DMS 273 treated with DMSO at 0.1 percent for 48 hours (cell line): ENCODE measurements at regions not wholly inside any gene's neighbourhood (a gene's known extent, or its start where the extent isn't known, plus 50 kb on each side); places are given as distances from the start of the nearest gene placed in this dataset.

Experiments used
- DNase-seq: peaks from one replicate; lab custom pipeline; 2025; lab: John Stamatoyannopoulos, UW

DNA sequence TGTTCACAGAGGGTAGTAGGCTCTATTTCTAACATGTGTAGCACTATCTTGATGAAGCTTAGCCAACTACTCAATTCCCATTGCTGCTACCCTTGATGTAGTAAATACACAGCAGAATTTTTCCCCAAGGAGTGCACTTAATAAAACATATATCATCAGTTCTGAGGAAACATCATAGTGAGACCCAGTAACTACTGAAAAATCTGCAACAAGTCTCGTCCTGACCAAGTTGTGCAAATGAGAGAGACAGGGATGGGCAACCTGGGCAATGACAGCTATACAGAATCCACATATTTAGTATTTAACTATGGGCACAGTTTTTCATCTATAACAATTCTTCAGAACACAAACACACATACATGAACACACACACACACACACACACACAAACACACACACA, 1073.8 kb upstream of the SORCS1 start:
- no peak for DNase-seq

DNA sequence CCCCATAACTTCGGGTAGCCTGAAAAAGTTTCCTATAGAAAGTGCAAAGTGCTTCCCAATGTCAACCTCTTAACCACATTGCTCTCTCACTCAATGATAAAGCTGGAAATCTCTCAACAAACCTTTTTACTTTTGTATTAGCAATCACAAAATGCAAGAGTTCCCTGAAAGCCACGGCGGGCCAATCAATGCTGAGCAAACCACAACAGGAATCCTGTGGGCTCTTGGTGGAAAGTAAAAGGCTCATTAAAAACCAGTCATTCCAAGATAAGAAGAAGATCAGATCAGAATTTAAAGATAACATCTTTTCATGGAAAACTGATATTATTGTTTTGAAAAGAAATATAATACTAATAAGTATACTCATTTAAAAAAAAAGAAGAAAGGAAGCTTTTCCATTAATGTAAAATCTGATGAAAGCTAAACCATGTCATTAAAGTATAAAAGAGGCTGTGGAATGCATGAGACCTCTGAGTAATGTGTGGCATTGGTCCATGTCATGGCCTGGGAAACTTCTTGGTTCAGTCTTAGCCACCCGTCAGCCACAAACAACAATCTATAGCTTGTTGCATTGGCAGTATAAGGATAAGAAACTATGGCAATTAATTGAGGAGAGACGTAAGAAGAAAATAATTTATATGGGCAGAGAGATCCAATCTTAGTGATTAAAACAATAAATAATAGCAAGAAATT, 1066.1 kb upstream of the SORCS1 start:
- DNase-seq = no peak

DNA sequence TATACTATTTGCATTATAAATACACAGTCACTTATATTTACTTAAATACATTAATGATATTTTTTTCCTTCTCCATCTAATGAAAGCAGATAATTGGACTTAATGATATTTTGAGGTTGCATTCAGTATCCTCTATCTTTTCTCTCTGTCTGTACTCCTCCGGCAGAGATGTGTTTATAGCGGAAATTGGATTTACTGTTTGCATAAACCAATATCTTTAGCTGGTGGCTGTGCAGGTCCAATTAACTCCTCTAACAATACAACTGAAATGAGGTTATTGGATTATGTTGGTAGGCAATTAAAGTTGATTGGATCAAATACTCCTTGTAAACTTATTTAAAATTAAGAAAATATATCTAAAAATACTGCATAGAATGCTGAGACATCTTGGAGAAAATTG, 1044.2 kb upstream of the SORCS1 start:
- no peak for DNase-seq

GRCh38 chr10:108208038-108208437, 1043.5 kb upstream of the SORCS1 start:
- no peak for DNase-seq

DNA sequence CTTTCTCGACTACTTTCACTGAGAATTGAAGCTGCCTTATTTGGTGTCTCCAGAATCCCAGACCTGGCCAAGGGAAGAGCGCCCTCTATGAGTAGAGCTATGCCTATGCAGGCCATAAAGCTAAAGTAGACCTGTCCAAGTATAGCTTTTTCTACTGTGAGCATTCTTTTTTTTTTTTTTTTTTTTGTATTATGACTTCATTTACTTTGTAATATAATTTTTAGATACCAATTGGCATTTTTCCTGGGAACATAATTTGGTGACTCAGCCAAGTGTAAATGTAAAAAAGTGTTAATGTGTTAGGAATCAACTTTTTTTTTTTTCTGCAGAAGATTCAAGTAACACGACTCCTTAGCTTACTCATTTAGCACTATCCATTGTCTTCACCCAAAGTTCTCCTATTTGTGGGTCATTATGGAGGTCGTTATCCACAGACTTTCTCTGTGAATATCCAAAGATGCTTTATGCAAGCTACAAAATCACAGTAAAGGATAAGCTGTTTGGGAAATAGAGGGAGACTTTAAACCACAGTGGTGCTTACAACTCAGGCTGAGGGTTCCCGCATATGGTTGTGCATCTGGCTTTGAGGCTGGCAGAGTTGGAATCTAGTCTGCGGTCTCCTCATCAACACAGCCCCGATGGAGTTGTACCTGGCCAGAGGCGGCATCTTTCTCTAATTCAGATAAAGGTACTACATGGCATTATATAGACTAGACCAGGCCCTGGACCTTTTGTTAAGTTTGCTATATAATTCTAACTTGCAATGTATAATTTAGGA, 1040.2 kb upstream of the SORCS1 start:
- DNase-seq = no peak

GRCh38 chr10:108203905-108204527, 1039.5 kb upstream of the SORCS1 start:
- DNase-seq = no peak

- DNase-seq = no peak
These were observed 1023.0 kb upstream of the SORCS1 start for GRCh38 chr10:108187408-108188012.

DNA sequence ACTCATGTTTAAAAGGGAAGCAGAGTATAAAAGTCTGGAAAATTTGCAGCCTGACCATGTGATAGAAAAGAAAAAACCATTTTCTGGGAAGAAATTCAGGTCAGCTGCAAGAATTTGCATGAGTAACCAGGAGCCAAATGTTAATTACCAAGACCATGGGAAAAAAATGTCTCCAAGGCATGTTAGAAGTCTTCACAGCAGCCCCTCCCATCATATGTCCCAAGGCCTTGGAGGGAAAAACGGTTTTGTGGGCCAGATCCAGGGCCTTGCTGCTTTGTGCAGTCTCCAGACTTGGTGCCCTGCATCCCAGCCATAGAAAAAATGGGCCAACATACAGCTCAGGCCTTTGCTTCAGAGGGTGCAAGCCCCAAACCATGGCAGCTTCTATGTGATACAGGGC, 1019.6 kb upstream of the SORCS1 start:
- DNase-seq = no peak

GRCh38 chr10:108180878-108181277, 1016.4 kb upstream of the SORCS1 start:
- no peak for DNase-seq

GRCh38 chr10:108169846-108170245, 1005.3 kb upstream of the SORCS1 start:
- no peak for DNase-seq

DNA sequence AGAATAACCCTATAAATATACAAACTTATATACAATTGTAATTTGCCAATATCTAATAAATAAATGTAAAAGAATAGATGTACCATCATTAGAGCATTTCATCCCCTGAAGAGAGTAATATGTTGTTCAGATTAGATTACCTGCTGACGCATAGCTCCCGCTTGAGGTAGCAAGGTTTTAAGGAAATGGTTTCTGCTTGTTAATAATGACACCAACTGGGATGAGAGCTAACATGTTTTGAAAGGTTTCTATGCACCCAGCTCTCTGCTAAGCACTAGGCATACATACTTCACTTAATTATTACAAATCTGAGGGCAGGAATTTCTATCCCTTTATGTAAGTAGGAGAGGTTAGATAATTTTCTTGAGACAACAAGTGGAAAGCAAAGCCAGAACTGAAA, 1003.3 kb upstream of the SORCS1 start:
- no peak for DNase-seq

- DNase-seq = no peak
These were observed 1001.9 kb upstream of the SORCS1 start for GRCh38 chr10:108166401-108166800.

GRCh38 chr10:108147346-108147745, 982.8 kb upstream of the SORCS1 start:
- DNase-seq = no peak

DNA sequence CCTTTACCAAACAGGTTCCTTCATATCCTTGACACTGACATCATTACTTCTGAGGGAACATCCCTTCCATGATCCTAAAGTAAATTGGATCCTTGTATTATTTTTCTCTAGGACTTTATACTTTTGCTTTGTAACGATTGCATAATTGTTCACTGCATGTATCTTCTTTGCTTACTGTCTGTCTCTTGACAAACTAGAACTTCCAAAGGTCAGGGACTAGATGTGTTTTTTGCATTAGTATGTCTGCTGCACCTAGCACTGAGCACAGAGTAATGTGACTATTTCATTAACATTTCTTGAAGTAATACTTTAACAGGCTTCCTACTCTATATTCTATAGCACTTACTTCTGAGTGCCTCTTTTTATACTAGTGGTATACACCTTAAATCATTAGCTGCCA, 976.6 kb upstream of the SORCS1 start:
- DNase-seq = no peak

GRCh38 chr10:108132303-108132702, 967.8 kb upstream of the SORCS1 start:
- no peak for DNase-seq

- no peak for DNase-seq
These were observed 966.1 kb upstream of the SORCS1 start for GRCh38 chr10:108130575-108130974.

- no peak for DNase-seq
These were observed 947.7 kb upstream of the SORCS1 start for GRCh38 chr10:108112218-108112617.

DNA sequence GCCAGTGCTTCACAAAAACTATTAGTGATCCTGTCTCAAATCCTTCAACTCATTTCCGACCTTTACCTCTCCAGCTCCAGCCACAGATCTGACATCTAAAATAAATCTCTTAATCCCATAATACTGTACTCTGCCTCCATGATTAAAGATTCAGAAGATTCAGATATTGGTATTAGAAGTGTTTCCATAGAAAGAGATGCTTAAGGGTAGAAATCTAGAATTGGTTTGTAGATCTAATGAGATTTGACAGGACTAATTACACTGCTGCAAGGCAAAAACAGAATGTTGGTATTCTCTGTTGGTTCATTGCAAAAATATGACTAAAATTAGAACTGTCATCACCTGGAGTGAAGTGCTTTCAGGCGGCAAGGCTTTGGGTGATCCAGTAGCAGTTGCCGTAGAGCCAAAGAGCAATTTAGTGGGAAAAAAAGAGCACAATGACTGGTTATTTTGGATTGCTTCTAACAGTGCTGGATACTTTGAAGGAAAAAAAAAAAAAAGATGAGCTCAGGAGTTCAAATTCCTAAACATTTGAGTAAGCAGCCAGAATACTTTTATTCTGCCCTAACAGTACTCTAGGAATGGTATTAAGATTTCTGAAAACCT, 940.1 kb upstream of the SORCS1 start:
- DNase-seq = no peak

DNA sequence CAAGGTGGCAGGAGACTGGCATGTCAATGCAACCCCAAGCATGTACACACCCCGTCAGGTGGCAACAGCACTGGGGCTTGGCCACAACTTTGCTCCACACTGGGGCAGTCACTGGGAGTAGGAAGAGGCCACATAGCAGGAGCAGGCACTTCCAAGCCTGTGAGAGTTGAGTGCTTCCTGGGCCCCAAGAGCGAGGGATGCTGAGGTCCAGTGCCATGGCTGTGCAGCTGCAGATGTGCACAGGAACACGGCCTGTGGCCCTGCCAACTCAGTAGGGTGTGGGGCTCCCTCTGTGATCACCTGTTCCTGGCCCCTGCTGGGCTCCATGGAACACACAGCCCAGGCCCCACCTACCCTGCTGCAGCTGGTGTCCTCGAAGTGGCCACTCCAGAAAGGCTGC, 932.8 kb upstream of the SORCS1 start:
- no peak for DNase-seq

DNA sequence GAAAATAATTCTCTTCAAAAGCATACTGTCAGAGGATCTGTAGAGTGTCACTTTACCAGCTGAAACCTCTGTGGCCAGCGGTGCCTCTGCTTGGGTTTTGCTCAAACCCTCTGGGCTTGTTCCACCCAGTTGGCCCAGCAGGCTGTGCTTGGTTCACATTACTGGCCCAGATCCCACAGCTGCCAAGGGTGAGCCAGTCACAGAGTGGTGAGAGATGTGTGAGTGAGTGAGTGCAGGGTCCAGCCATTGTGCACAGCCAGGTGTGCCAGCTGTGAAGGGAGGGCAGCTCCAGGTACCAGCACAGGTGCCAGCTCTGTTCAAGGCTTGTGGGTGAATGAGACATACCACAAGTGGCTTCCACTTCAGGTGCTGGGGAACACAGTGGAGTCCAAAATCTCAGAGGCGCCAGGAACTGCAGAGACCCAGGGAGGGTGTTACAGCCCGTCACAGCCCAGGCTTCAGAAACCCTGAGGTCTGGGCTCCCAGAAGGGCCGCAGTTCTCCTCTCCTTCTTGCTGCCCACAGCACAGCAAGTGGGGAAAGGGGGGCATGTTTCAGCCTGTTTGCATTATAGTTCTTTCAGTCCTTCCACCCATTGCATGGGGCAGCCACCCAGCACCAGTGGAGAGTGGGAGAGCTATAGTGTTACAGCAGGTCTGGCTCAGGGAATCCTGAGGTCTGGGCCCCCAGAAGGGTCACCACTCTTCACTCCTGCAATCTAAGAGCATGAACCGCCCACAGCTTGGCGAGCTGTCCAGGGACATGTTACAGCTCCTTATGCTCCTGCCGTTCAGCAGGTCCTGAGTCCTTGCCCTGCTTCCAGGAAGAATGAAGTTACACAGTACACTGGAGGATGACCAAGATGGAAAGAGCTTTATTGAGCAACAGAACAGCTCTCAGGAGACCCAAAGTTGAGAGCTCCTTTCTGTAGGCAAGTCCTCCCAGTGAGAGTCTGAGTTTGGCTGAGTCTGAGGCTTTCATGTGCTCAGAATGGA, 931.7 kb upstream of the SORCS1 start:
- no peak for DNase-seq
